ENCODE measurements at regions not wholly inside any gene's neighbourhood (a gene's known extent, or its start where the extent isn't known, plus 50 kb on each side); places are given as distances from the start of the nearest gene placed in this dataset.
"Not testable (repeated sequence)": the region's sequence is repeated elsewhere in the genome, so short reads cannot be mapped to it uniquely, and the experiment has no call there.

DNA sequence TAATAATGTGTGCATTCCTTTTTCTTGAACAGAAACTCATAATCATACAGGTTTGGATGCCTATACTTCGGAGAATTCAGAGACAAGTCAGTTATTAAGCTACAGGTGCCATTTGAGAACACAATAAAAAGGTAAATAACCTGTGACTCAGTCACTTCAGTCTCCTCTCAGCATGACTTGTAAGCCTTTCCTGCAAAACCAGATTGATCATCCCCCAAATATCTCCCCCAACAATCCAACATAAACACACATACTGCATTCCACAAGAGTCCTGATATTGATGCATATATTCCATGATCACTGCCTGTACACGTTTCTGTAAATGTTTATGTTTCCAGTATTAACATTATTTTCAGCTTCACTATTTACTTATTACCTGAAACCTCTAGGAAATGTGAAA is 110.8 kb downstream of the PWWP3B start:
- Histone ChIP-seq H3K9me3 (no peaks in the 10 kb centered on the region), H3K27me3 (no peaks in the 10 kb centered on the region), H3K27ac (no peak overlapping the region), H3K4me1 (no peaks in the 10 kb centered on the region), H3K36me3 (no peaks in the 10 kb centered on the region), H3K4me3 (no peak overlapping the region)
- TF ChIP-seq, protein P1, sequence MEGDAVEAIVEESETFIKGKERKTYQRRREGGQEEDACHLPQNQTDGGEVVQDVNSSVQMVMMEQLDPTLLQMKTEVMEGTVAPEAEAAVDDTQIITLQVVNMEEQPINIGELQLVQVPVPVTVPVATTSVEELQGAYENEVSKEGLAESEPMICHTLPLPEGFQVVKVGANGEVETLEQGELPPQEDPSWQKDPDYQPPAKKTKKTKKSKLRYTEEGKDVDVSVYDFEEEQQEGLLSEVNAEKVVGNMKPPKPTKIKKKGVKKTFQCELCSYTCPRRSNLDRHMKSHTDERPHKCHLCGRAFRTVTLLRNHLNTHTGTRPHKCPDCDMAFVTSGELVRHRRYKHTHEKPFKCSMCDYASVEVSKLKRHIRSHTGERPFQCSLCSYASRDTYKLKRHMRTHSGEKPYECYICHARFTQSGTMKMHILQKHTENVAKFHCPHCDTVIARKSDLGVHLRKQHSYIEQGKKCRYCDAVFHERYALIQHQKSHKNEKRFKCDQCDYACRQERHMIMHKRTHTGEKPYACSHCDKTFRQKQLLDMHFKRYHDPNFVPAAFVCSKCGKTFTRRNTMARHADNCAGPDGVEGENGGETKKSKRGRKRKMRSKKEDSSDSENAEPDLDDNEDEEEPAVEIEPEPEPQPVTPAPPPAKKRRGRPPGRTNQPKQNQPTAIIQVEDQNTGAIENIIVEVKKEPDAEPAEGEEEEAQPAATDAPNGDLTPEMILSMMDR (IDR thresholded peaks at IDR 0.05), result no peak
- DNase-seq (ENCODE audit: low spot score), result no peak

DNA sequence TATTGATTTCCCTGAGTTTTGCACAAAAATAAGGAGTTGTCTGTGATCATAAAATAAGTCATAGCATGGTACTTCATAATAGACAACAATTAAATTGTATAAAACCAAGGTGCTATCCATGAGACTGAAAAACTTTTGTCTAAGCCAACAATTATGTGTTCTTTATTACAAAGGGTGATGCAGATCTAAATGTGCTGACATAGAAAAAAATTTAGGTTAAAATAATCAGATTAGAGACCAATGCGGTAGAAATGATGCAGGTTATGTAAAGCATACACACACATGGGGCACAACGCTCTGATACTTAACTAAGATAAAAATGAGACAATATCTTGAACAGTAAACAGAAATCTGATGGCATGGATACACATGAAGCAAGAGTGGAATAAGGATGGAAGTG is 113.3 kb downstream of the PWWP3B start:
- no peaks in the 10 kb centered on the region for H3K27me3 ChIP-seq
- H3K4me3 ChIP-seq, result no peak overlapping the region
- no peak overlapping the region for H3K27ac ChIP-seq
- no peaks in the 10 kb centered on the region for H3K9me3 ChIP-seq
- H3K36me3 ChIP-seq, result no peaks in the 10 kb centered on the region
- DNase-seq (ENCODE audit: low spot score), result no peak
- TF ChIP-seq, protein P1 (IDR thresholded peaks at IDR 0.05), result no peak
- H3K4me1 ChIP-seq, result no peaks in the 10 kb centered on the region

DNA sequence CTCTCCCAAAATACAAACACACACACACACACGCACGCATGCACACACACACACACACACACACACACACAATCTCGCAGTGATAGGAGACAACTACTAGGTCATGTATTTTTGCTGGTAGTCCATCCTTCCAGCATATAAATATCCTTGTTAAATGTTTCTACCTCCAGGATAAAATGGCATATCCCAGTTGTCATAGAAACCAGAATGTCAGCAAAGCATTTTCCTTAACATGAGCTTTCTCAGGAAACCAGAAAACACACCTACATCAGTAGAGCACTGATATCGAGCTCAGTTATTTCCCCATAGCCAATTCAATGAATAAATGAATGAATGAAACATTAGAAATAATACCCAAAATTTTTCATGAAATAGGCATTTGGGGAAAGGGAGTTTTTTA is 115.7 kb downstream of the PWWP3B start:
- no peaks in the 10 kb centered on the region for H3K36me3 ChIP-seq

DNA sequence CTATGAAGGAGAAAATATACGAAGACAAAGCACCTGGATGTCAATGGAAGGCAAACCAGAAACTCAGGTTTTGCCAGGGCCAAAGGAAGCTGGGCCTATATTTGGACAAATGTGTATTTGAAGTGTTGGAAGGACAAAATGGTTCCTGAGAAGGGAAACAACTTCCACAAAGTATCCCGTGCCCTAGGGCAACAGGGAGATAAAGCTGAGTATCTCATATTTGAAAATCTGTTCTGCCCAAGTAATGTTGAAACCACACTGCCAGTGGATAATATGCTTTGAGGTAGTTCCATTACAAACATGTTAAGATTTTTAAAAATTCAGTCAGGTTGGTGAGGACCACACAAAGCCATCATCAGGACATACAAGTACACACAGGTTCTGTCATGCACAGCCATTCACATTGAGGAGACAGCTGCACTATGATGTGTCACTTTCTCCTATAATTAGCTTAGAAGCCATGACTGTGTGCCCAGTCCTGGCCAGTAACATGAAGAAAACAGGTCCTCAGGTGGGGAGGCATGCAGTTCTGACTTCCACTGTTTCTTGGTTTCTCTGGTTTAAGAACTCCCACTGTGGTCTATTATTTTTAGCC is 116.4 kb downstream of the PWWP3B start:
- Histone ChIP-seq H3K36me3 (no peaks in the 10 kb centered on the region), H3K27ac (no peak overlapping the region), H3K9me3 (no peaks in the 10 kb centered on the region), H3K4me1 (no peaks in the 10 kb centered on the region), H3K4me3 (no peak overlapping the region), H3K27me3 (no peaks in the 10 kb centered on the region)
- DNase-seq (ENCODE audit: low spot score), result no peak
- TF ChIP-seq, protein P1 (IDR thresholded peaks at IDR 0.05), result no peak

More for the DNA sequence above, 115.7 kb downstream of the PWWP3B start:
- H3K27me3 ChIP-seq, result no peaks in the 10 kb centered on the region
- no peaks in the 10 kb centered on the region for H3K9me3 ChIP-seq
- TF ChIP-seq, protein P1 (IDR thresholded peaks at IDR 0.05), result no peak
- H3K27ac ChIP-seq, result no peak overlapping the region
- H3K4me3 ChIP-seq, result no peak overlapping the region
- DNase-seq (ENCODE audit: low spot score), result no peak
- no peaks in the 10 kb centered on the region for H3K4me1 ChIP-seq

DNA sequence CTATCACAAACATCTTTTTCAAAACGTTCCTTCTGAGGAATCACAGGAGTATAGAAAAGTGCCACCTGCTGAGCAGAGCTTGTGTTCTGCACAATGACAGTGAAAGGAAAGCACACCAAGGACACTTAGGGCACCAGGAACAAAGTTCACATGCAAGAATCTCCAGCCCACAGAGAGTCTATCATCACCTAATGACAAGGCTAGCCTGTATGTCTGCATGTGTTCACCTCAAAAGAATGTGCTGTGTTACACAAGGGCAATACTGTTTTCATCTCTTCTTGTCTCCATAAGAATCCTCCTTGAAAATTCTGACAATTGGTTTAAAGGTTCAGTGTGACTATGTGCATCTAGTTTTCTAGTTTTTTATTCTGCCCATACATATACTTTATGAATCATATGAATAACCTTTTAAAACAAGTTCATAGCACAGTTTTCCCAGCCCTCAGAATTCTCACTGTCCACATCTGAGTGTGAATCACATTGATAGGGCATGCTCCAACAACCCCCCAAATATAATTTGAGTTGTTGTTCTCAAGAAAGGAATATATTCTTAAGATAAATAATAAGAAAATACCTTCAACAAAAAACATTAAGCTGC is 118.0 kb downstream of the PWWP3B start:
- no peaks in the 10 kb centered on the region for H3K4me1 ChIP-seq
- TF ChIP-seq, protein P1 (IDR thresholded peaks at IDR 0.05), result no peak
- no peak overlapping the region for H3K27ac ChIP-seq
- no peak for DNase-seq (ENCODE audit: low spot score)
- no peak overlapping the region for H3K4me3 ChIP-seq
- H3K27me3 ChIP-seq, result no peaks in the 10 kb centered on the region
- no peaks in the 10 kb centered on the region for H3K36me3 ChIP-seq
- H3K9me3 ChIP-seq, result no peaks in the 10 kb centered on the region

DNA sequence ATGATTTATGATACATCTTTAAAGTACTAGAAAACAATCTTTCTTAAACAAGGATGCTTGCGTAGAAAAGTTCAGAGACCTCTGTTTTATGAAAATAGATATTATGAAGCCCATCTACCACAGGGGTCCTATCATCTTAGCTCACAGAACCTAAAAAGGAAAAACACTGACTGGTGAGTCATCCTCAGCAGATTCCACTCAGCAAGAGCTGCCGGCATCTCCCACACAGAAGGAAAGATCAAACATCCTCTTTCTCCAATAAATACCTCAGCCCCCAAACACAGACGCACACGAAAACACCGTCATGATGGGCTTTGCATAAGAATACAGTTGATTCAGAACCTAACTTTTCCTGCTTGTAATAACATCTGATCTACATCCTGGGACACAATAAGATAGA is 122.7 kb downstream of the PWWP3B start:
- not testable (repeated sequence) for H3K27me3 ChIP-seq; H3K4me1 ChIP-seq; H3K4me3 ChIP-seq; DNase-seq (ENCODE audit: low spot score); H3K36me3 ChIP-seq; H3K9me3 ChIP-seq; H3K27ac ChIP-seq

DNA sequence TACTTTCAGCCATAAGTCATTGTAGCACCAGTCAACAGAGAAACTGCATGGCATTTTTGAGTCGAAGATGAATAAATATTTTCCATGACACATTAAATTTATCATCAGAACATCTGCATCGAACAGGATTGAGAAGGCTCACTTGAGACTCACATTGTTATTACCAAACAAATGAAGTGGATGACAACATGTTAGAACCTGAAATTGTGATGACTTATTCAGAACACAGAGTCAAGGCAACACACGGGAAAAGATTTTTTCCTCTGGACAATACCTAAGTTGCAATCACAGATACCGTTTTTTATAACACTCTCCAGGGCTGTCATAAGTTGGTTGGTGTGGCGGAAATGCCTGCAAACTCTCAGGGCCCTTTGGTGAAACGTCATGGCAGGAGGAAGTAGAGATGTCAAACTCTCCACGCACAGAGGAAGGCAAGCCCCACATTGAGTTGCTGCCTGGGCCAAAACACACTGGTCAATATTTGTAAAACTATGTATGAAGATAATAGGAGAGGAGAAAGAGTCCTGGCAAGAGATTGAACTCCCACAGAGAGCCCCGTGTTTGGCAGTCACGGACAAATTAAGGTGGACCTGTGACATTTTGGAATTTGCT is 123.8 kb downstream of the PWWP3B start:
- not testable (repeated sequence) for H3K36me3 ChIP-seq; DNase-seq (ENCODE audit: low spot score); H3K27me3 ChIP-seq; H3K9me3 ChIP-seq; H3K4me1 ChIP-seq; H3K4me3 ChIP-seq; H3K27ac ChIP-seq

Data from right atrium auricular region (tissue), 2 donors.